ENCODE measurements at regions not wholly inside any gene's neighbourhood (a gene's known extent, or its start where the extent isn't known, plus 50 kb on each side); places are given as distances from the start of the nearest gene placed in this dataset.
A peak's percentile ranks its signal among the peaks of the same experiment; 100 is the strongest.
"Not testable (repeated sequence)": the region's sequence is repeated elsewhere in the genome, so short reads cannot be mapped to it uniquely, and the experiment has no call there.

DNA sequence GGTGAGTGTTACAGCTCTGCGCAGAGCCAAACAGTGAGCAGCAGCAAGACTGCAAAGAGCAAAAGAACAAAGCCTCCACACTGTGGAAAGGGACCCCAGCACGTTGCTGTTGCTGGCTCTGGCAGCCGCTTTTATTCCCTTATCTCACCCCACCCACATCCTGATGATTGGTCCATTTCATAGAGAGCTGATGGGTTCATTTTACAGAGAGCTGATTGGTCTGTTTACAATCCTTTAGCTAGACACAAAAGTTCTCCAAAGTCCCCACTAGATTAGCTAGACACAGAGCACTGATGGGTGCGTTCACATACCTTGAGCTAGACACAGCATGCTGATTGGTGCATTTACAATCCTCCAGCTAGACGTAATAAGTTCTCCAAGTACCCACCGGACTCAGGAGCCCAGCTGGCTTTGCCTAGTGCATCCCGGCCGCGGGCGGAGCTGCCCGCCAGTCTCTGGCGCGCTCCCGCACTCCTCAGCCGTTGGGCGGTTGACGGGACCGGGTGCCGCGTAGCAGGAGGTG, 291.4 kb upstream of the PRSS16 start:
- DNase-seq (ENCODE audit: low read depth in 2 of 2, low spot score in 1 of 2), result peak; percentile 1 to 10

DNA sequence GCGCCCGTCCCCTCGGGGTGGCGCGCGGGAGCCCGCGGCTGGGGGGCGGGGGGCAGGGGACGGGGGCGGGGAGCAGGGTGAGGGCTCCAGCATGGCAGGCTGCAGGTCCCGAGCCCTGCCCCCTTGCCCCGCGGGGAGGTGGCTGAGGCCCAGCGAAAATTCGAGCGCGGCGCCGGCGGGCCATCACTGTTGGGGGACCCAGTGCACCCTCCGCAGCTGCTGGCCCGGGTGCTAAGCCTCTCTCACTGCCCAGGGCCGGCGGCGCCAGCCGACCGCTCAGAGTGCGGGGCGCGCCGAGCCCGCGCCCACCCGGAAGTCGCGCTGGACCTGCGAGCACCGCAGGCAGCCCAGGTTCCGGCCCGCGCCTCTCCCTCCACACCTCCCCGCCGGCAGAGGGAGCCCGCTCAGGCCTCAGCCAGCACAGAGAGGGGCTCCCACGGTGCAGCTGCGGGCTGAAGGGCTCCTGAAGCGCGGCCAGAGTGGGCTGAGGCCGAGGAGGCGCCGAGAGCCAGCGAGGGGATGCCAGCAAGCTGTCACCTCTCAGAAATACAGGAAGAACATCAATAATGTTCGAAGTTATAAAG, 290.8 kb upstream of the PRSS16 start:
- DNase-seq (ENCODE audit: low read depth in 2 of 2, low spot score in 1 of 2), result peak; percentile 54 to 72

DNA sequence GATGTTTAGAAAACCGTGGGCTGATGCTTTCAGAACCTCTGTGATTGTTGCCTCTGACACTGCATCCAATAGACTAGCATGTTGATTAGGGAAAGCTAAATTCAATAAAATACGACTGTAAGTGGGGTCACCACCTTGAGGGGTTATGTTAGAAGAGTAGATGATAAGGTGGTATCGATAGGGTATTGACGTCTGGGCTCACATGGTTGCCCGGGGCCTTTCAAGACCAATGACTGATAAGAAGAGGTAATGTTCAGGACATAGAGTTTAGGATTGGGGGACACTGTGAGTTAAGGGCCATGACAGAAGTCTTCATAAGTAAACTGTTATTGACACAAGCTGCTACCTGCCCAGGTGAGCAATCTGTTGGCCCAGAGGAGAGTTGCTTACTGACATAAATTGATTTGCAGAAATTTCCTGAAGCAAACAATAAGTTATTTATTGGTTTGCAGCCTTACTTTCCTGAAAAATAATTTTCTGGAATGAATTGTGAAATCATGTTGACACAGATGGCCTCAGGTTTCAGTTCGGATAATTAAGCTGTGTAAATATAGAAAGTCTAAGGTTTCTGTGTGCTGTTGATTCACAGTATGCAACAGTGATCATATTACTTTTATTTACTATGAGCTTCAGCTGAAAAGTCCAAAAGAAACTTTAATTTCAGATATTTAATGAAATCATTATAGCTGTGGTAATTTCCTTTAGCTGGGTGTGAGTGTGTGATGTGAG, 289.9 kb upstream of the PRSS16 start:
- not testable (repeated sequence) for DNase-seq (ENCODE audit: low read depth in 2 of 2, low spot score in 1 of 2)

DNA sequence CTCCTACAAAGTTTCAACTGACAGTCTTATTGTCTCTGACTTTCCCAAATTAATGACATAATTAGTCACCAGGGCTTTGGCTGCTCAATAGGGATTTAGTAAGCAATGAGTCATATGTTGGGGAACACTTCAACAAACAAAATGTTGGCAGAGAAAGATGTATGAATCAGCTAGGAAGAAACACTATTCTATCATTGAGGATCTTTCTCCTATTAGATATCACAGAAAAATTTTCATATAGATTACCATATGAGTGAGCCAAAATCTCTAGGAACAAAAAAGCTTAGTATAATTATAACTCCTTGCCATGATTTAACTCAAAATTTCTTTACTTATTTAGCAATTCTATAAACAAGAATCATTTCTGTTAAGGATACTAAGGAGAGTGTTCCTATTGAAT, 286.3 kb upstream of the PRSS16 start:
- DNase-seq (ENCODE audit: low read depth in 2 of 2, low spot score in 1 of 2), result not testable (repeated sequence)

DNA sequence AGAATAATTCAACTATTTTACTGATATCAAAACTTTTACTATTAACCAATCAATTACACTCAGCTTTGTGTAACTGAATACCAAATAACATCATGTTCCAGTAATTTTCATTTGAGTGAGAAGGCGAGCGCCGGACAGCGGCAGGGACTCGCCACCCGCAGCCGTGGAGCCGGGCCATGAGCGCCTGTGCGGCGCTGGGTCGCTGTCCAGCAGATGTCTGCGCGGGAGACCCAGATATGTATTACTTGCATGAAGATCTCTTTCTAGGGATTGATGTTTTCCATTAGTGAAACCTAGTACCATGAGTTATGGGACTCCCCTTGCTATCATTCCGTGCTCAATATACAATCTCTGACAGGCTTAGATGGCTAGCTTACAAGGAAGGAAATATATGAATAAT, 245.1 kb upstream of the PRSS16 start:
- no peak for DNase-seq (ENCODE audit: low read depth in 2 of 2, low spot score in 1 of 2)

DNA sequence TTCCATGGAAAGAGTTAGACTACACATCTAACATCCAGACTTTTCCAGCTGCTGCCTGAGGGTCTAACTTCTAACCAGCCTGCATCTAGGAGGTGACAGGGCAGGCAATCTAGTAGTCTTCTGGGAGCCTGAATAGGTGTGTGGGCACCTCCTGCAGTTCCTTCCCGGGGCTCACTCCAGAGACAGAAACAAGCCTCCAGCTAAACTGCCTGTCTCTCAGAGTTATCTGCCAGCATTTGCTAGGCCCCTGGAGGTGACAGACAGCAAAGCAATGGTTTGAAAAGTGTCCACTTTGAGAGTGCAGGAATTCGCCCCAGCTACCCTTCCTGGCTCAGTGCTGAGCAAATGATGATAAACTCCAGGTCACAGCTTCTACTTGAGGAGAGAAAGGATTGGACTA, 240.5 kb upstream of the PRSS16 start:
- DNase-seq (ENCODE audit: low read depth in 2 of 2, low spot score in 1 of 2), result no peak

DNA sequence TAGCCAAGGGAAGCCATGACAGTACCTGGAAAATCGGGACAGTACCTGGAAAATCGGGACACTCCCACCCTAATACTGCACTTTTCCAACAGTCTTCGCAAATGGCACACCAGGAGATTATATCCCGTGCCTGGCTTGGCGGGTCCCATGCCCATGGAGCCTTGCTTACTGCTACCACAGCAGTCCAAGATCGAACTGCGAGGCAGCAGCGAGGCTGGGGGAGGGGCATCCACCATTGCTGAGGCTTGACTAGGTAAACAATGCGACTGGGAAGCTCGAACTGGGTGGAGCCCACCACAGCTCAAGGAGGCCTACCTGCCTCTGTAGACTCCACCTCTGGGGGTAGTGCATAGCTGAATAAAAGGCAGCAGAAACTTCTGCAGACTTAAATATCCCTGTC, 238.9 kb upstream of the PRSS16 start:
- not testable (repeated sequence) for DNase-seq (ENCODE audit: low read depth in 2 of 2, low spot score in 1 of 2)

DNA sequence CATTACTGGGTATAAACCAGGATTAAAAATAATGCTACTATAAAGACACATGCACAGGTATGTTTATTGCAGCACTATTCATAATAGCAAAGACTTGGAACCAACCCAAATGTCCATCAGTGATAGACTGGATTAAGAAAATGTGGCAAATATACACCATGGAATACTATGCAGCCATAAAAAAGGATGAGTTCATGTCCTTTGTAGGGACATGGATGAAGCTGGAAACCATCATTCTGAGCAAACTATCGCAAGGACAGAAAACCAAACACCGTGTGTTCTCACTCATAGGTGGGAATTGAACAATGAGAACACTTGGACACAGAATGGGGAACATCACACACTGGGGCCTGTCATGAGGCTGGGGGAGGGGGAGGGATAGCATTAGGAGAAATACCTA, 233.4 kb upstream of the PRSS16 start:
- not testable (repeated sequence) for DNase-seq (ENCODE audit: low read depth in 2 of 2, low spot score in 1 of 2)

DNA sequence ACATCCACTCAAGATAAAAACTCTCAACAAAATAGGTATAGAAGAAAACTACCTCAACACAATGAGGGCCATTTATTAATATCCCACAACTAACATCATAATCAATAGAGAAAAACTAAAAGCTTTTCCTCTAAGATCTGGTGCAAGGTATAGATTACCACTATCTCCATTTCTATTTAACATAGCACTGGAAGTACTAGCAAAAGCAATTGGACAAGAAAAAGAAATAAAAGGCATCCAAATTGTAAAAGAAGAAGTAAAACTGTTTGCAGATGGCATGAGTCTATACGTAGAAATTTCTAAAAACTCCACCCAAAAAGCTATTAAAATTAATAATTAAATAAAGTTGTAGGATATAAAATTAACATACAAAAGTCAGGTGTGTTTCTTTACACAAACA, 230.8 kb upstream of the PRSS16 start:
- no peak for DNase-seq (ENCODE audit: low read depth in 2 of 2, low spot score in 1 of 2)

DNA sequence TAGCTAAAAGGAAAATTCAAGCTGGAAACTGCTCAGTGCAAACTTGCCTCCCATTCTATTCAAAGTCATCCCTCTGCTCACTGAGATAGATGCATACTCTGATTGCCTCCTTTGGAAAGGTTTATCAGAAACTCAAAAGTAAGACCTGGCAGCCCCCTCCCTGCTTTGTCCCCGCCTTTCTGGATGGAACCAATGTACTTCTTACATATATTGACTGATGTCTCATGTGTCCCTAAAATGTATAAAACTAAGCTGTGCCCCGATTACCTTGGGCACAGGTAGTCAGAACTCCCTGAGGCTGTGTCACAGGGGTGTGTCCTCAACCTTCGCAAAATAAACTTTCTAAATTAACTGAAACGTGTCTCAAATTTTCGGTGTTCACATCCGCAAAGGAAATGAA, 229.1 kb upstream of the PRSS16 start:
- not testable (repeated sequence) for DNase-seq (ENCODE audit: low read depth in 2 of 2, low spot score in 1 of 2)

DNA sequence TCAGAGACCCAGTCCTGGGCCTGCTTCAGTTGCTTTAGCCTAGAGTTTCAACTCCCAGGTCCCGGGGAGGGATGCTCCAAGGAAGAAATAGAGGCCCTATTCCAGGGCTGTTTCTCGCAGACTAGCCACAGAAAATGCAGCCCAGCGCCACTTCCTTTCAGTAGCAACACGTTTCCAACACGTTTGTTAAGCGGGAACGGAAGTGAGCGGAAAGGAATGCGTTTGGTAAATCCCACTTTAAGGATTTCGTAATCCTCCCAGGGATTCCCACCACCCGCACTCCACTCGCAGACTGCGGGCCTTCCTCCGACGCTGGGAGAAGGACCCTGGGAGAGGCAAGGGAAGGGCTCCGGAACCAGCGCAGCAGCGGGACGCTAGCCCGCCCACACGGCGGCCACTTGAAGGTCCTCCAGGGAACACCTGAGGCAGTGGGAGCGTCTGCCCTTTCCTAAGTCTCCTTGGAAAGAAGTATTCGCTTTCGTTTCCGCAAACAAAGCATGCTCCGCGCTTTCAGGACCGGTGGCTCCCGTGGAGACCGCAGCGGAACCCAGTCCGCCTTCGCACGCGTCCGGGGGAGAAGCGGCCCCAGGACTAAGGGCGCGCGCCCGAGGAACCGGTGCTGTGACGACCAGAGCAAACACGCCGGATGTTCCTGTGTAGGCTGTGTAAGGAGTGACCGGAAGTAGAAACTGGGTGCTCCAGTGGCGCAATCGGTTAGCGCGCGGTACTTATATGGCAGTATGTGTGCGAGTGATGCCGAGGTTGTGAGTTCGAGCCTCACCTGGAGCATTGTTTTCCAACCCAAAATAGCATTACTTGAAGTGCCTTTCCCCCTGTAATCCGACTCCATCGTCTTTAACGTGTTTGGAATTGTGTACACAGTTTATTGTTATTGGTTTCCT, 227.6 kb upstream of the PRSS16 start:
- DNase-seq (ENCODE audit: low read depth in 2 of 2, low spot score in 1 of 2), result peak; percentile 7 to 8

DNA sequence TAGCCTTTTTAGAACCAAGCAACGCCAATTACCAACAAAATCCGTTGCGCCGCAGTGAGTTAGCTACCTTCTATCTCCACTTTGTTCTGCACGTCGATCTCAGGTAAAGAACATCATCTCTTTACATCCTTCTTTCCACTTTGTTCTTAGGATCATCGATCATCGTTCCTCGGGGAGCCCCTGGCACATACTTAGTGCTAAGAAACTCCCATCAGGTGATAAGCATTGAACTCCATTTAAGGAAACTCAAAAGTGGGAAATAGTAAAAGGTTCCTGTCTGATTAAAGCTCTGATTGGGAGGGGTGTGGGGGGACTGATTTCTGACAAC, 227.0 kb upstream of the PRSS16 start:
- no peak for DNase-seq (ENCODE audit: low read depth in 2 of 2, low spot score in 1 of 2)

DNA sequence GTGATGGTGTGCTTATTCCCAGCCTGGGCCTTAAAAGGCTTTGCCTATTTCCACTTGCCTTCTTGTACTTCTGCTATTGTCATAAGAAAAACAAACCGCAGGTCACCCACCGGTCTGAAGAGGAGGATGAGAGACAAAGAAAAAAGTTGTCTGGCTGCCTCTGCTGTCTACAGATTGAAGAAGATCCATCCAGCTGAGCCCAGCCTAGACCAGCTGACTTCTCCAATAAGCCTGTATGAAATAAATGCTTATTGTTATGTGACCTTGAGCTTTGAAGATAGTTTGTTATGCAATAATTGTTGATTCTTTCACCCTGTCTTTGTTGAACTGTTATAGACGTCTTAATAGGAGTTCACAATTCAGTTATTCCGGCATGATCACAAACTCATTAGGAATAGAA, 223.8 kb upstream of the PRSS16 start:
- DNase-seq (ENCODE audit: low read depth in 2 of 2, low spot score in 1 of 2), result no peak

DNA sequence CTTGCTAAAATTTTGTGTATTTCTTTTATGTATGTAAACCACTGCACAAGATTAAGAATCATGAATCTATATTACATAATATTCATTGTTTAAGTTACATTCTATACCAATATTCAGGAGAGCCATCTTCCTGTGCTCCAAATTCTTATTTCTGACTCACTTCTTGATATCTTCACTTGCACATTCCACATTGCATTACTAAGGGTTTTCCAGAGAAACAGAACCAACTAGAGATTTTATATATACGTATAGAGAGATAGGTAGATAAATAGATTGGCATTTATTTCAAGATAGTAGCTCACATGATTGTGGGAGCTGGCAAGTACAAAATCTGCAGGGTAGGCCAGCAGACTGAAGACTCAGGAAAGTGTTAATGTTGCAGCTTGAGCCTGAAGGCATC, 222.2 kb upstream of the PRSS16 start:
- DNase-seq (ENCODE audit: low read depth in 2 of 2, low spot score in 1 of 2), result no peak

DNA sequence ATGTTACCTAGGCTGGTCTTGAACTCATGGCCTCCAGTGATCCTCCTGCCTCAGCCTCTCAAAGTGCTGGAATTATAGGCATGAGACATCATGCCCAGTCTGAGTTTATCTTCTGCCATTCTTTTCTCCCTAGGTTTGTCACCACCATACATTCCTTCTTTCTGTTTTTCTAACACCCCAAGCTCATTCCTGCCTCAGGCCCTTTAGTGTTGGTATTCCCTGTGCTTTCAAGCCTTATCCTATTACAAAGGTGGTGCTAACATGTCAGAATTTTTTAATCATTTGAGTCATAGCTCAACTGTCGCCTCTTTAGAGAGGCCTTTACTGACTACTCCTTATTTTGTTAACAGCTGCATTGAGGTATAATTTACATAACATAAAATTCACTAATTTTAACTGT, 221.1 kb upstream of the PRSS16 start:
- no peak for DNase-seq (ENCODE audit: low read depth in 2 of 2, low spot score in 1 of 2)

DNA sequence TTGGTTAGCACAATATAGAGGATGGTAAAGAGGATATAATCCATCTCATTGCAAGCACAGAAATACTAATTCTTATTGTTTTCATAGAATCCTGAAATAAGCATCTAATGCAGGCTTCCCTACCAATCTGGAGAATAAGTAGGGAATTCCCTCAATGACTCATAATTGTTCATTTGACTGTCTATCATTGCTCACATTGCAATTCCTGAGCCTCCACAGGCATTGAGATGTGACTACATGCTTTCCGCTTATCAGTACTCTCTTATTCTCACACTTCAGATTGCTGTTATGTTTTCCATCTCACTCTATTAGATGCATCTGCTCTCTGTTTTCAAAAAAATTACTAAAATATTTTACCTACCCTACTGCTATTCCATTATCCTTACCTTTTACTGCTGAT, 216.2 kb upstream of the PRSS16 start:
- no peak for DNase-seq (ENCODE audit: low read depth in 2 of 2, low spot score in 1 of 2)

DNA sequence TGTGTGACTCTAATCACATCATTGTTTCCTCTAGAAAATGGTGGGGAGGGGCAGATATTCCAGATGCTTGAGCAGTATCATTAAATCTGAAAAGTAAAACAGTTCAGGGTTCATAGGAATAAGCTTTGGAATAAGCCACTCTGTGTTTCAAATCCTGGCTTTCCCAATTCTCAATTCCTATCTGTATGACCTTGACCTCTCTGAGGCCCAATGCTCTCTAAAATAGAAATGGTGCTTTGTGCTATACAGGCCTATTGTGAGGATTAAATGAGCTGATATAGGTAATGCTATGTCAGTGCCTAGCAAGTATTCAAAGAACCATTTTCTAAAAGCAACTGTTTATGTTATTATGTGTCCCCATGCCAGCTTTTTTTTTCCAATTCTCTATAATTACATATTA, 209.0 kb upstream of the PRSS16 start:
- no peak for DNase-seq (ENCODE audit: low read depth in 2 of 2, low spot score in 1 of 2)

DNA sequence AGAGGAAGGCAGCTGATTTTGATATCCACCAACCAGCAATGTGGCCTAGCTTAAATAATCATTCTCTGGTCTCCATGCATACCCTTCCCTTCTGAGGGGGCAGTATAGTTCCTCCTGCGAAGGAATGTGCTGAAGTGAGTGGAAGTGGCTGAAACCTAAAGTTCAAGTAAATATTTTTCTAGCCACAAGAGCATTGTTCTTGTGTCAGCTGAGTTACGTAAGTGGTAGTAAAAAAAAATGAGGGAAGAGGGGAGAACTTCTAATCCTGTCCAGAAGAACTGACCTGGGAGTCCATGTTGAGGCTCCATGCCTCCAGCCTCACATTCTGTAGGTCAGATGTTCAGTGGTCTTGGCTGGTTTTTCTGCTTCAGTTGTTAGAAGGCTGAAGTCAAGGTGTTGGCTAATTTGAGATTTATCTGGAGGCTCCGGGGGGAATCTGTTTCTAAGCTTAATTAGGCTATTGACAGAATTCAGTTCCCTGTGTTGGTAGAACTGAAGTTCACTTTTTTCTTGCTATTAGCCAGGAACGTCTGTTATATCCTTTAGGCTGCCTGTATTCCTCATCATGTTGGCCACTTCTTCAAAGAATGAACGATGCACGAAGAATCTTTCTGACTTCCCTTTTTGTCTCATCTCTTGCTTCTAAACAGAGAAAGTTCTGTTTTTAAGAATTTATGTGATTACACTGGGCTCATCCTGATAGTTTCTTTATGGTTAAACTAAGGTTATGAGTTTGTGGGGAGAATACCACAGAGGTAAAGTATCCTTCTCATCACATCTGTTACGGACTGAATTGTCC, 207.1 kb upstream of the PRSS16 start:
- no peak for DNase-seq (ENCODE audit: low read depth in 2 of 2, low spot score in 1 of 2)

DNA sequence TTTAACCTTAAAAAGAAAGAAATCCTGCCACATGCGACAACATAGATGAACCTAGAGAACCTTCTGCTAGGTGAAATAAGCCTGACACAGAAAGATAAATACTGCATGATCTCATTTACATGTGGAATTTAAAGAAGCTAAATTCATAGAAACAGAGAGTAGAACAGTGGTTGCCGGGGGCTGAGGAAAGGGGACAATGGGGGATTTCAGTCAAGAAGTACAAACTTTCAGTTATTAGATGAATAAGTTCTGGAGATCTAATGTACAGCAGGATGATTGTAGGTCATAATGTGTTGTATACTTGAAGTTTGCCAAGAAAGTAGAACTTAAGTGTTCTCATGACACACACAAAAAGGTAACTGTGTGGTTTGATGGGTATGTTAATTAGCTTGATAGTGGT, 204.3 kb upstream of the PRSS16 start:
- no peak for DNase-seq (ENCODE audit: low read depth in 2 of 2, low spot score in 1 of 2)

DNA sequence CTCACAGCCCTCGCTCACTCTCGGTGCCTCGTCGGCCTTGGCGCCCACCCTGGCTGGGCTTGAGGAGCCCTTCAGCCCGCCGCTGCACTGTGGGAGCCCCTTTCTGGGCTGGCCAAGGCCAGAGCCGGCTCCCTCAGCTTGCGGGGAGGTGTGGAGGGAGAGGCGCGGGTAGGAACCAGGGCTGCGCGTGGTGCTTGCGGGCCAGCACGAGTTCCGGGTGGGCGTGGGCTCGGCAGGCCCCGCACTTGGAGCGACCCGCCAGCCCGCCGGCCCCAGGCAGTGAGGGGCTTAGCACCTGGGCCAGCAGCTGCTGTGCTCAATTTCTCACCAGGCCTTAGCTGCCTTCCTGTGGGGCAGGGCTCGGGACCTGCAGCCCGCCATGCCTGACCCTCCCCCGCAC, 202.4 kb upstream of the PRSS16 start:
- DNase-seq (ENCODE audit: low read depth in 2 of 2, low spot score in 1 of 2), result not testable (repeated sequence)

DNA sequence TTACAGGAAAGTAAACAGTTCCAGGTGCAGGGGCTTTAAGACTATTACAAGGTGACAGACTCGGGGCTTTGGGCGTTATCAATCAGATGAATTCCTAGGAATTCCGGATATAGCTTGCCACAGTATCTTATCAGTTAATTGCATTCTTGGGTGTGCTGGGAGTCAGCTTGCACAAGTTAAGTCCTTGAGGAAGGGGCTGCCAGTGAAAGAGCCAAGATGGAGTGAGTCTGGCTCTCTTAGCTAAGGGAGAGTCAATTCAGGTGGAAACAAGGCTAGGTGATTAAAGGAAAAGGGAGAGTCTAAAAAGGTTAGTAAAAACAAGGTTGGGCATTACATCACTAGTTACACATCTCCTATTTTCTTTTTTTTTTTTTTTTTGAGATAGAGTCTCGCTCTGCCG, 199.8 kb upstream of the PRSS16 start:
- DNase-seq (ENCODE audit: low read depth in 2 of 2, low spot score in 1 of 2), result not testable (repeated sequence)

Measured in stimulated activated CD8-positive, alpha-beta memory T cell treated with anti-CD3 and anti-CD28 coated beads, Interleukin-4, amount 100 ng/mL, for 4 hours (primary cell).